ENCODE measurements at regions not wholly inside any gene's neighbourhood (a gene's known extent, or its start where the extent isn't known, plus 50 kb on each side); places are given as distances from the start of the nearest gene placed in this dataset.

DNA sequence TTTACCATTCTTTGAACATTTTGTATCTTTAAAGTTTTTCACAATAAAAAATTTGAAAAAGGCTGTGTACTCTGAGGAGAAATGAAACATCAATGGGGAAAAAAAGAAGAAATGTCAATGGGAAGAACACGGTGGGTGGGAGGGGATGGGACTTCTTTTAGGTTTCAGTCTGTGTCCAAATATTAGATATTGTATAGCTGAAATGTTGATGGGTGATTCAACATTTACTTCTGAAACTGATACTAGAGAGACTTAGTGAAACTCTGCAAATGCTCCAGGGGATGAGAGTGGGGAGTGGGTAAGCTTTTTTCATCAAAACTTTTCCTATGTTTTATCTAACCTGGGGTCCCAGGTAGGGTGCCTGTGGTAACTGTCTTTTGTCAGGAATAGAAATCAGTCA, 311.9 kb downstream of the MAN2A1 start:
- no peak overlapping the region for H4K8ac ChIP-seq (ENCODE audit: low read depth in 2 of 2, low read length in 2 of 2)
- H4K5ac ChIP-seq (ENCODE audit: low read depth, low read length) = no peak overlapping the region
- ChIA-PET POLR2A (ENCODE audit: unreplicated experiment) (no interaction called here), CTCF (no interaction called here)
- no peak overlapping the region for H3K23ac ChIP-seq (ENCODE audit: low read depth, low read length)
- H3K4me2 ChIP-seq (ENCODE audit: low read depth, low read length) = no peak overlapping the region
- no peak overlapping the region for H2AFZ ChIP-seq (replicated peaks; ENCODE audit: low read length, poor library complexity)
- no peak overlapping the region for H3K4me3 ChIP-seq (ENCODE audit: insufficient read depth, low read depth, low read length)
- no peak overlapping the region for H4K91ac ChIP-seq (ENCODE audit: insufficient read depth, low read depth, low read length)
- no peak overlapping the region for H2BK5ac ChIP-seq (ENCODE audit: low read depth, low read length, poor library complexity, severe bottlenecking)
- no peak overlapping the region for H2AK9ac ChIP-seq (replicated peaks; ENCODE audit: low read depth, low read length, poor library complexity)
- H3K4ac ChIP-seq (ENCODE audit: low read depth, low read length) = no peak overlapping the region
- H3K27me3 ChIP-seq (ENCODE audit: control insufficient read depth, insufficient read depth, low read length) = no peaks in the 10 kb centered on the region
- H3K18ac ChIP-seq (ENCODE audit: low read depth, low read length) = no peak overlapping the region
- WGBS, 2 experiments (ENCODE audit: extremely low coverage in 2 of 2, insufficient read length in 1 of 2) = no CpG with 5 or more reads among the region's 1 CpG
- ATAC-seq (ENCODE audit: low read depth) (no peak), DNase-seq (no peak)
- no peak overlapping the region for H2BK20ac ChIP-seq (ENCODE audit: low read depth, low read length)
- H3K4me1 ChIP-seq (ENCODE audit: control insufficient read depth, insufficient read depth, low read length) = no peaks in the 10 kb centered on the region
- no peak overlapping the region for H3K14ac ChIP-seq (replicated peaks; ENCODE audit: low read depth, low read length)
- no peaks in the 10 kb centered on the region for H4K20me1 ChIP-seq (ENCODE audit: insufficient read depth, low read length)
- TF ChIP-seq NFE2L2 (IDR thresholded peaks at IDR 0.05; ENCODE audit: low read depth, low read length) (no peak), RCOR1 (IDR thresholded peaks at IDR 0.05; ENCODE audit: insufficient replicate concordance, low read length) (no peak), CEBPB (IDR thresholded peaks at IDR 0.05; ENCODE audit: low read depth, low read length) (no peak), RAD21 (IDR thresholded peaks at IDR 0.05; ENCODE audit: low read length) (no peak), CHD1 (IDR thresholded peaks at IDR 0.05; ENCODE audit: low read depth, low read length) (no peak), MXI1 (IDR thresholded peaks at IDR 0.05; ENCODE audit: borderline replicate concordance, low read depth, low read length) (no peak), MAZ (IDR thresholded peaks at IDR 0.05; ENCODE audit: borderline replicate concordance, low read depth, low read length) (no peak), POLR2A (IDR thresholded peaks at IDR 0.05; ENCODE audit: low read depth, low read length) (no peak), MAFK (IDR thresholded peaks at IDR 0.05; ENCODE audit: low read depth, low read length) (no peak), SMC3 (IDR thresholded peaks at IDR 0.05; ENCODE audit: low read depth, low read length) (no peak), BHLHE40 (IDR thresholded peaks at IDR 0.05; ENCODE audit: low read depth, low read length) (no peak), RFX5 (IDR thresholded peaks at IDR 0.05; ENCODE audit: low read depth, low read length) (no peak), FOS (IDR thresholded peaks at IDR 0.05; ENCODE audit: low read depth, low read length) (no peak)
- TF ChIP-seq, protein P1, sequence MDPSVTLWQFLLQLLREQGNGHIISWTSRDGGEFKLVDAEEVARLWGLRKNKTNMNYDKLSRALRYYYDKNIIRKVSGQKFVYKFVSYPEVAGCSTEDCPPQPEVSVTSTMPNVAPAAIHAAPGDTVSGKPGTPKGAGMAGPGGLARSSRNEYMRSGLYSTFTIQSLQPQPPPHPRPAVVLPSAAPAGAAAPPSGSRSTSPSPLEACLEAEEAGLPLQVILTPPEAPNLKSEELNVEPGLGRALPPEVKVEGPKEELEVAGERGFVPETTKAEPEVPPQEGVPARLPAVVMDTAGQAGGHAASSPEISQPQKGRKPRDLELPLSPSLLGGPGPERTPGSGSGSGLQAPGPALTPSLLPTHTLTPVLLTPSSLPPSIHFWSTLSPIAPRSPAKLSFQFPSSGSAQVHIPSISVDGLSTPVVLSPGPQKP (IDR thresholded peaks at IDR 0.05; ENCODE audit: borderline replicate concordance, low read depth, low read length) = no peak
- TF ChIP-seq, protein P2, sequence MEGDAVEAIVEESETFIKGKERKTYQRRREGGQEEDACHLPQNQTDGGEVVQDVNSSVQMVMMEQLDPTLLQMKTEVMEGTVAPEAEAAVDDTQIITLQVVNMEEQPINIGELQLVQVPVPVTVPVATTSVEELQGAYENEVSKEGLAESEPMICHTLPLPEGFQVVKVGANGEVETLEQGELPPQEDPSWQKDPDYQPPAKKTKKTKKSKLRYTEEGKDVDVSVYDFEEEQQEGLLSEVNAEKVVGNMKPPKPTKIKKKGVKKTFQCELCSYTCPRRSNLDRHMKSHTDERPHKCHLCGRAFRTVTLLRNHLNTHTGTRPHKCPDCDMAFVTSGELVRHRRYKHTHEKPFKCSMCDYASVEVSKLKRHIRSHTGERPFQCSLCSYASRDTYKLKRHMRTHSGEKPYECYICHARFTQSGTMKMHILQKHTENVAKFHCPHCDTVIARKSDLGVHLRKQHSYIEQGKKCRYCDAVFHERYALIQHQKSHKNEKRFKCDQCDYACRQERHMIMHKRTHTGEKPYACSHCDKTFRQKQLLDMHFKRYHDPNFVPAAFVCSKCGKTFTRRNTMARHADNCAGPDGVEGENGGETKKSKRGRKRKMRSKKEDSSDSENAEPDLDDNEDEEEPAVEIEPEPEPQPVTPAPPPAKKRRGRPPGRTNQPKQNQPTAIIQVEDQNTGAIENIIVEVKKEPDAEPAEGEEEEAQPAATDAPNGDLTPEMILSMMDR (conservative IDR thresholded peaks at IDR 0.05; ENCODE audit: low read depth, low read length) = no peak
- TF ChIP-seq, protein P3, sequence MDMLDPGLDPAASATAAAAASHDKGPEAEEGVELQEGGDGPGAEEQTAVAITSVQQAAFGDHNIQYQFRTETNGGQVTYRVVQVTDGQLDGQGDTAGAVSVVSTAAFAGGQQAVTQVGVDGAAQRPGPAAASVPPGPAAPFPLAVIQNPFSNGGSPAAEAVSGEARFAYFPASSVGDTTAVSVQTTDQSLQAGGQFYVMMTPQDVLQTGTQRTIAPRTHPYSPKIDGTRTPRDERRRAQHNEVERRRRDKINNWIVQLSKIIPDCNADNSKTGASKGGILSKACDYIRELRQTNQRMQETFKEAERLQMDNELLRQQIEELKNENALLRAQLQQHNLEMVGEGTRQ (IDR thresholded peaks at IDR 0.05; ENCODE audit: low read depth, low read length) = no peak
- H2BK120ac ChIP-seq (ENCODE audit: low read depth, low read length) = no peak overlapping the region
- in situ Hi-C loops (cut with MboI; ENCODE audit: low sequenced_read_pairs) = no loop called here
- no peak overlapping the region for H2BK15ac ChIP-seq (ENCODE audit: low read depth, low read length)
- H3K56ac ChIP-seq (ENCODE audit: extremely low read depth, insufficient read depth, low read length) = no peak overlapping the region
- H2AK5ac ChIP-seq (ENCODE audit: low read depth, low read length) = no peak overlapping the region
- H3K9me1 ChIP-seq (ENCODE audit: insufficient read depth, low read length) = no peaks in the 10 kb centered on the region
- intact Hi-C loops (cut with micrococcal nuclease) = no loop called here
- dilution Hi-C loops (cut with HindIII; ENCODE audit: low sequenced_read_pairs, unreplicated experiment) = no loop called here
- no peaks in the 10 kb centered on the region for H3K36me3 ChIP-seq (ENCODE audit: control insufficient read depth, insufficient read depth, low read length)
- no peaks in the 10 kb centered on the region for H3K79me1 ChIP-seq (ENCODE audit: low read depth in 1 of 2, low read length in 2 of 2)
- H3K27ac ChIP-seq (ENCODE audit: insufficient read depth, low read length) = no peak overlapping the region
- no TSS peak for BruUV-seq (replicated peaks)
- no peaks in the 10 kb centered on the region for H3K9me3 ChIP-seq (ENCODE audit: control insufficient read depth, insufficient read depth, low read length)
- no peak overlapping the region for H3K9ac ChIP-seq (ENCODE audit: low read depth, low read length)

All from IMR-90 (cell line).